ENCODE measurements at regions not wholly inside any gene's neighbourhood (a gene's known extent, or its start where the extent isn't known, plus 50 kb on each side); places are given as distances from the start of the nearest gene placed in this dataset.
"Not testable (repeated sequence)": the region's sequence is repeated elsewhere in the genome, so short reads cannot be mapped to it uniquely, and the experiment has no call there.

DNA sequence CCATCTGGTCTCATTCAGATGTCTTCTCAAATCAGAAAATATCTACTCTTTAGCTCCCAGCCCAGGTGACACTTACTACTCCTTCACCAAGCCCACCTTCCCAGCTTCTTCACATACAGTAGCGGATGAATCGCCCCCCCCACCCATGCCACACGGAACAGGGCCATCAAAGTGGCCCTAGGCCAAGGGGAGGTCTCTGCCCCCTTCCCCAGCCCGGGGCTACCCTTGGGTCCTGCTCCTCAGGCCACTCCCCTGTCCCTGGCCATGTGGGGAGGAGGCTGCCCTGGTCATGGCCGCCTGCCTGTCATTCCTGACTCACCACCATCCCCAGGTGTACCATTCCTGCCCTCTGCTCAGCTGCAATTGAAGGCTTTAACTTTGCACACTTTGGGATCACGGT, 142.8 kb downstream of the NECTIN1 start:
- no peak for DNase-seq (ENCODE audit: low read depth)
- H3K4me3 ChIP-seq (ENCODE audit: low read length): no peak overlapping the region
- H3K9me3 ChIP-seq (ENCODE audit: control insufficient read depth, low read length): no peaks in the 10 kb centered on the region
- no peak overlapping the region for H3K9ac ChIP-seq (ENCODE audit: low read length)
- H3K36me3 ChIP-seq (ENCODE audit: control insufficient read depth, insufficient read depth, low read length, severe bottlenecking): no peaks in the 10 kb centered on the region
- peaks cover 11% of the 10 kb centered on the region for H3K4me1 ChIP-seq (ENCODE audit: control insufficient read depth, insufficient read depth, low read length)
- H3K27me3 ChIP-seq (replicated peaks; ENCODE audit: control insufficient read depth, insufficient read depth, low read length): no peaks in the 10 kb centered on the region

DNA sequence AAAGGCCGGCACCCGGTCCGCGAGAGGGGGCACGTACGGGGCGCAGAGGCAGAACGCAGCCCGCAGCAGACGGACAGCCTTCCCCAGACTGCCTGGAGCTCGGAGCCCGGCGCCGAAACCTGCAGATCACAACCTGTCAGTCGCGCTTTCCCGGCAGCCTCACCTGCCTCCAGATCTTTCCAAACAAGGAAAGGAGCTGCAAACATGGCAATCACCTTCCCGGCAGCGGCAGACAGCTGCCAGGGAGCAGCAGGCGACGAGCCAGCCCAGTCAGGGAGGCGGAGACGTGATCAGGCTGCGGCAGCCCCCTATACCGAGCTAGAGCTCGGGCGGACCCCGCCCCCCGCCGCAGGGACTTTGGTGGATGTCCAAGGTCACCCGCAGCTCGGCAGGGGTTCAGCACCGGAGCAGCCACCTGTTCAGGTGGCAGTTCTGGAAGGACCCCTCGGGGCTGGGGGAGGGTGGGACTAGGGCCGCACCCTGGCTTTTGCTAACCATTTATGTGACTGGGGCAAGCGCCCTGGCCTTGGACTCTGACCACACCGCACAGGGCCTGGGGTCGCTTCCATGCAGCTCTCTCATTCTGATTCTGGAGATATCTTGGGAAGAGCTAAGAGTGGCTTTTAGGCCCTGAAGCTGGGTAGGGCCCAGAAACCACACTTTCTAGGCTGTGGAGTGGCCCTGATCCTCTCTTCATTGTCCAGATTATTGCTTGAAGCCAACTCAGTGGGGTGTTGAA, 143.8 kb downstream of the NECTIN1 start:
- DNase-seq (ENCODE audit: low read depth): no peak
- Histone ChIP-seq H3K9me3 (ENCODE audit: control insufficient read depth, low read length) (peaks cover 5% of the 10 kb centered on the region), H3K36me3 (ENCODE audit: control insufficient read depth, insufficient read depth, low read length, severe bottlenecking) (no peaks in the 10 kb centered on the region), H3K4me1 (ENCODE audit: control insufficient read depth, insufficient read depth, low read length) (peaks cover 11% of the 10 kb centered on the region), H3K4me3 (ENCODE audit: low read length) (peak overlapping the region; percentile 78), H3K27me3 (replicated peaks; ENCODE audit: control insufficient read depth, insufficient read depth, low read length) (no peaks in the 10 kb centered on the region), H3K9ac (ENCODE audit: low read length) (peak overlapping the region; percentile 81)

DNA sequence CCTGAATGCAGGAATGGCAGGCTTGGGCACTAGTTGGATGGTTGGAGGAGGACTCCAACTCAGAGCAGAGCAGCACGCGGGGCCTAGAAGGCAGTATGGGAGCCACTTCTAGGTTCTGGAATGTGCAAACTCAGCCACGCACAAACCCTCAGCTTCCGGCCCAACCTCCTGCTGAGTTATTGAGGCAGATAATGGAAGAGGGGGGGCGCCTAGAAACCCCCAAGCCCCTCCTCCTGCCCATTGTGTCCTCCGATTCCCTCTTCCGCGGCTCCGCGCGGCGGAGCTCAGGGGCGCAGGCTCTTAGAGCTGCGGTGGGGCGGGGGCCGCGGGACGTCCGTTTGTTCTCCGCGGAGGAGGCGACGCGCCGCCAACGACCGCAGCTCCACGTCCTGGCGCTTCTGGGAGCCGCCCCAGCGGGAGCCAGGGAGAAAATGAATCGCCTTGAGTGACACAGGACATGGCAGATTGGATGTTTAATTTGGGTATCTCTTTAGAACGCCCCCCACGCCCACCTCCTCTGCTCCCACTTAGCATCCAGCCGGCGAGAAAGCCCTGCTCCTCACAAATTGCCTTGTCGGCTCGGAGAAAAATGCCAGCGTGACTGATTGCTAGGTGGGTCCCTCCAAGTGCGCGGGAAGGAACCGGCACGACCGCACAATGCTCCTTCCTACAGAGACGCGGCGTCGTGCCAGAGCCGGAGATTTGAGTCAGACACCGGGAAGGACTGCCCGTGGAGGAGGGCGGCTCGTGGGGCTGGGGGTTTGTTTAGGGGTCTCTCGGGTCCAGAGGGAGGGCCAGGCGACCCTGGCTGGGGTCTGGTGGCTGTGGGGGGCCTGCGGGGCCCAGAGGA, 144.6 kb downstream of the NECTIN1 start:
- H3K36me3 ChIP-seq (ENCODE audit: control insufficient read depth, insufficient read depth, low read length, severe bottlenecking): no peaks in the 10 kb centered on the region
- H3K9ac ChIP-seq (ENCODE audit: low read length): peak overlapping the region; percentile 81
- peaks cover 11% of the 10 kb centered on the region for H3K4me1 ChIP-seq (ENCODE audit: control insufficient read depth, insufficient read depth, low read length)
- no peaks in the 10 kb centered on the region for H3K27me3 ChIP-seq (replicated peaks; ENCODE audit: control insufficient read depth, insufficient read depth, low read length)
- H3K9me3 ChIP-seq (ENCODE audit: control insufficient read depth, low read length): peaks cover 6% of the 10 kb centered on the region
- DNase-seq (ENCODE audit: low read depth): peak; percentile 70
- H3K4me3 ChIP-seq (ENCODE audit: low read length): peak overlapping the region; percentile 78

DNA sequence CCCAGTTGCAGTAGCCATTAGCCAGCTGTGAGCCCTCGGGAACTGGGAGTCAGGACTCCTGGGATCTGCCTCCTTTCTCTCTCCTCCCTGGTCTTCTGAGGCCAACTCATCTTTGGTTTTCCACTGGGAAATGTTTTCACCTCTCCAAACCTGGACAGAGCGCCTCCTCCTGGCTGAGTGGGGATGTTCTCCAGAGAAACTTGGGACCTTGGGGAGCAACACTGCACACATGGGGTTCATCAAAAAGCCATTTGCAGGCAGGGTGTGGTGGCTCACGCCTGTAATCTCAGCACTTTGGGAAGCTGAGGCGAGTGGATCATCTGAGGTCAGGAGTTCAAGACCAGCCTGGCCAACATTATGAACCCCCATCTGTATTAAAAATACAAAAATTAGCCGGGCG, 145.4 kb downstream of the NECTIN1 start:
- H3K9me3 ChIP-seq (ENCODE audit: control insufficient read depth, low read length): peaks cover 6% of the 10 kb centered on the region
- H3K27me3 ChIP-seq (replicated peaks; ENCODE audit: control insufficient read depth, insufficient read depth, low read length): no peaks in the 10 kb centered on the region
- peaks cover 11% of the 10 kb centered on the region for H3K4me1 ChIP-seq (ENCODE audit: control insufficient read depth, insufficient read depth, low read length)
- H3K36me3 ChIP-seq (ENCODE audit: control insufficient read depth, insufficient read depth, low read length, severe bottlenecking): no peaks in the 10 kb centered on the region
- no peak overlapping the region for H3K9ac ChIP-seq (ENCODE audit: low read length)
- no peak overlapping the region for H3K4me3 ChIP-seq (ENCODE audit: low read length)
- no peak for DNase-seq (ENCODE audit: low read depth)

DNA sequence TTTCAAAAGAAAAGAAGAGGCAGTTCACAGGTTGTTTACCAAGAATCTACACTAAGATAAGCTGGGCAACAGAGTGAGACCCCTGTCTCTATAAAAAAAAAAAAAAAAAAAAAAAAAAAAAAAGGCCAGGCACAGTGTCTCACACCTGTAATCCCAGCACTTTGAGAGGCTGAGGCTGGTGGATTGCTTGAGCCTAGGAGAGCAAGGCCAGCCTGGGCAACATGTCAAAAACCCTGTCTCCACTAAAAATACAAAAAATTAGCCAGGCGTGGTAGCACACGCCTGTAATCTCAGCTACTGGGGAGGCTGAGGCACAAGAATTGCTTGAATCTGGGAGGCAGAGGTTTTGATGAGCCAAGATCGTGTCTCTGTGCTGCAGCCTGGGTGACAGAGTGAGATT, 147.6 kb downstream of the NECTIN1 start:
- peaks cover 11% of the 10 kb centered on the region for H3K4me1 ChIP-seq (ENCODE audit: control insufficient read depth, insufficient read depth, low read length)
- H3K4me3 ChIP-seq (ENCODE audit: low read length); DNase-seq (ENCODE audit: low read depth); H3K9me3 ChIP-seq (ENCODE audit: control insufficient read depth, low read length); H3K9ac ChIP-seq (ENCODE audit: low read length); H3K27me3 ChIP-seq (replicated peaks; ENCODE audit: control insufficient read depth, insufficient read depth, low read length); H3K36me3 ChIP-seq (ENCODE audit: control insufficient read depth, insufficient read depth, low read length, severe bottlenecking): not testable (repeated sequence)

DNA sequence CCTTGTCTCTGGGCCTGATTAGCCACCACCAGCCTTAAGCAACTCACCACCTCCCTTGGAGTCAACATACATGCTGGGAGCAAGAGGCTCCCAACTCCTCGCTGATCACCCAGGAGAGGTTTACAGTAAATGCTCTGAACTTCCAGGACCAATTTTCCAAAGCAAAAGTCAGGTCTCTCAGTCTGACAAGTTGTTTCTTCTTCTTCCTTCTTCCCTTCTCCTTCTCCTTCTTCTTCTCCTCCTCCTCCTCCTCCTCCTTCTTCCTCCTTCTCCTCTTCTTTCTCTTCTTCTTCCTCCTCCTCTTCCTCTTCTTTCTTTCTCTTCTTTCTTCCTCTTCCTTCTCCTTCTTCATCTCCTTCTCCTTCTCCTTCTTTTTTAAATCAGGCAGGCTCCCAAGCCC, 148.2 kb downstream of the NECTIN1 start:
- H3K9ac ChIP-seq (ENCODE audit: low read length): no peak overlapping the region

DNA sequence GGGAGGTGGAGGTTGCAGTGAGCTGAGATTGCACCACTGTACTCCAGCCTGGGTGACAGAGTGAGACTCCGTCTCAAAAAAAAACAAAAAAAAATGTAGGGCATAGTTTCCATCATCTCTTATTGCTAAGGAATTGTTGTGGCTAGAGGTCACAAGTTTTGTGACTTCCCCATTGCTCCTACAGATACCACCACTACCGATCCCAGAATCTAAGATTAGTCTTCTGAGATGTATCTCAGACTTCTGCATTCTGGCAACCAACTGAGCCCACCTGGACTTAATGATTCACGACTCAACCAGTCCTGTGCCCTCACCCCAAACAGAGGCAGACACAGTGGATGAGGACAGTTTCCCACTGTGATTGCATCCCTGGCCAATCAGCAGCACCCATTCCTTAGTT, 148.9 kb downstream of the NECTIN1 start:
- no peak for DNase-seq (ENCODE audit: low read depth)
- H3K9me3 ChIP-seq (ENCODE audit: control insufficient read depth, low read length): peaks cover 6% of the 10 kb centered on the region

More for the DNA sequence above, 148.2 kb downstream of the NECTIN1 start:
- peaks cover 11% of the 10 kb centered on the region for H3K4me1 ChIP-seq (ENCODE audit: control insufficient read depth, insufficient read depth, low read length)
- DNase-seq (ENCODE audit: low read depth): no peak
- no peaks in the 10 kb centered on the region for H3K36me3 ChIP-seq (ENCODE audit: control insufficient read depth, insufficient read depth, low read length, severe bottlenecking)
- peaks cover 2% of the 10 kb centered on the region for H3K27me3 ChIP-seq (replicated peaks; ENCODE audit: control insufficient read depth, insufficient read depth, low read length)
- peaks cover 6% of the 10 kb centered on the region for H3K9me3 ChIP-seq (ENCODE audit: control insufficient read depth, low read length)
- no peak overlapping the region for H3K4me3 ChIP-seq (ENCODE audit: low read length)

DNA sequence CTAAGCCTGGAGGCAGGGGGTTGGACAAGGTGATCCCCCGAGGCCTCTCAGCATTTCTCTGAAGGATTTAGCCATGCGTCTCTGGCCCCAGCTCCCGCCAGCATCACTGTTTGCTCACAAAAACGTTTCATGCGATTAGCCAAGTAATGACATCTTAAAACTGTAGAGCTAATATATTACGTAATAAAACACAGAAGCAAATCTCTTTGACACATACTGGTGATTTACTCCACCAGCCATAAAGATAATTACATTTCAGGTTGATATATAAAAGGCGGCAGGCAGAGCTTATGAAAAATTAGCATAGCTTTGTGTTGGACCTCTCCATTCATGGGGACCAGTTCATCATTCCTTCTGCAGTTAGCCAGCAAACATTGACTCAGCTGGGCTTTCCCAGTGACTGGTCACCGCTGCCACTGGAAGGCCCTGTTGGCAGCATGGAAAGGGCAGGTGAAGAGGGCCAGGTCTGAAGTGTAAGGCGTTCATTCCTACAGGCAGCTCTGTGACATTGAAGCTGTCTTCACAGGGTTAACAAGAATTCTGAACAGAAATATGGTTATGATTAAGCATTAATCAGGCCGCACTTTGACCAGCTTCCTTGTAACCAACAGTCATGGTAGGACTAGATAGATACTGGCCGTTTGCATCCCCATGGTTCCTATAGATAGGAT, 150.3 kb downstream of the NECTIN1 start:
- no peak overlapping the region for H3K9ac ChIP-seq (ENCODE audit: low read length)
- H3K9me3 ChIP-seq (ENCODE audit: control insufficient read depth, low read length): peaks cover 6% of the 10 kb centered on the region
- H3K27me3 ChIP-seq (replicated peaks; ENCODE audit: control insufficient read depth, insufficient read depth, low read length): peaks cover 6% of the 10 kb centered on the region
- no peak for DNase-seq (ENCODE audit: low read depth)
- no peaks in the 10 kb centered on the region for H3K4me1 ChIP-seq (ENCODE audit: control insufficient read depth, insufficient read depth, low read length)
- H3K36me3 ChIP-seq (ENCODE audit: control insufficient read depth, insufficient read depth, low read length, severe bottlenecking): no peaks in the 10 kb centered on the region
- no peak overlapping the region for H3K4me3 ChIP-seq (ENCODE audit: low read length)

More for the DNA sequence above, 148.9 kb downstream of the NECTIN1 start:
- Histone ChIP-seq H3K4me1 (ENCODE audit: control insufficient read depth, insufficient read depth, low read length) (peaks cover 11% of the 10 kb centered on the region), H3K9ac (ENCODE audit: low read length) (no peak overlapping the region), H3K4me3 (ENCODE audit: low read length) (no peak overlapping the region), H3K27me3 (replicated peaks; ENCODE audit: control insufficient read depth, insufficient read depth, low read length) (peaks cover 4% of the 10 kb centered on the region), H3K36me3 (ENCODE audit: control insufficient read depth, insufficient read depth, low read length, severe bottlenecking) (no peaks in the 10 kb centered on the region)

DNA sequence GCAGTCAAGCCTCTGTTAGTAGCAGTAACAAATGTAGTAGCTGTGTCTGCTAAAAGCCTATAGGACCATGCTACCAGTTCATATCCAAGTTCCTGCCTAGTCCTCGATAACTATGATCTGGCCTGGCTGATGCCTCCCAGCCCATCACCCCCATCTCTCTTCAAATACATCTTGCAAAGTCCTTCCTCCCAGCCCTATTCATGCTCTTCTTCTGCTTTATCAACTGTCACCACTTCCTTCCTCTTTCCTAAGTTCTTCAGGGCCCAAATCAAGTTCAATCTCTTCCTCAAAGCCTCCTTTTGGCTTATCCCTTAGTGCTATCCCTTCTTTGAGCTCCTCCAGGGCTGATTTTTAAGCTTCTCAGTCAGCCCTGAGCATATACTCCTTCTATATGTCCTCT, 150.9 kb upstream of the THY1 start:
- H3K4me3 ChIP-seq (ENCODE audit: low read length): no peak overlapping the region
- H3K9ac ChIP-seq (ENCODE audit: low read length): no peak overlapping the region
- peaks cover 2% of the 10 kb centered on the region for H3K4me1 ChIP-seq (ENCODE audit: control insufficient read depth, insufficient read depth, low read length)
- peaks cover 10% of the 10 kb centered on the region for H3K27me3 ChIP-seq (replicated peaks; ENCODE audit: control insufficient read depth, insufficient read depth, low read length)
- H3K36me3 ChIP-seq (ENCODE audit: control insufficient read depth, insufficient read depth, low read length, severe bottlenecking): no peaks in the 10 kb centered on the region
- no peak for DNase-seq (ENCODE audit: low read depth)
- H3K9me3 ChIP-seq (ENCODE audit: control insufficient read depth, low read length): no peaks in the 10 kb centered on the region

DNA sequence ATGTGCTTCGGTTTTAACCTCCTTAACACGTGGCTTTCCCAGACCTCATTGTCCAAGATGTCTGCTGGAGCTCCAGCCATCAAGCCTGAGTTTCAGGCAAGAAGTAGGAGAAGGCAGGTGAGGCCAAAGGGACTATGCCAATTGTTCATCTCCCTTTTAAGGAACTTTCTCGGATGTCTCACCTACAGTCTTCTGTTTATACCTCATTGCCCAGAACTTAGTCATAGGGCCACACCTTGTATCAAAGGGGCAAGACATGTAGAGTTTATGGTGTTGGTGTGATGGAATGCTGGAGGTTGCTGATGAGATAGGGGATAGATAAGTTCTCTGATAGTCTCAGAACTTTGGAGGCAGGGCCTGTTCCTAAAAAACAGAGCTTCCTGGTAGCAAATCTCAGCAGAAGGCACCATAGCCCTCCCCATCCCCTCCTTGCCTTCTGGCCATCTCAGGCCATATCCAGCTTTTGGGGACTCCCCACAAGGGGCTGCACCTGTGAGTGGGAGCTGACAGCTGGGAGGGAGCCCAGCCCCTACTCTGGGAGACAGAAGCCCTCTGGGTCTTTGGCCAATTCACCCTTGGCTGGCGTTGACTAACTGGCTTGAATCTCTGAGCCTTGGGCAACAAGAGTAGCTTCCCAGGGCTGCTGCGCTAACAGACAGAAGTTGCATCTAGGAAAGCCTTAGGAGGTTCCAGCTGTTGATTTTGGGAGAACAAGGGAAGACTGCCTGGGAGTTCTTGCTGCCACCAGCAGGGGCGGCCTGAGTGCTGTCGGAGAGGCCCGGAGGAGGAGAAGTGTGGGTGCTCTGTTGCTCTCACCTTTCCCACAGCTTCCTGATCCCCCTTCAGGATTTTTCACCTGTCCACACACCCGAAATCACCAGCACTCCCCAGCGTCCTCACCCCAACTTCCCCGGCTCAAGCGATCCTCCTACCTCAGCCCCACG, 149.8 kb upstream of the THY1 start:
- no peak overlapping the region for H3K9ac ChIP-seq (ENCODE audit: low read length)
- no peak overlapping the region for H3K4me3 ChIP-seq (ENCODE audit: low read length)
- H3K36me3 ChIP-seq (ENCODE audit: control insufficient read depth, insufficient read depth, low read length, severe bottlenecking): no peaks in the 10 kb centered on the region
- H3K4me1 ChIP-seq (ENCODE audit: control insufficient read depth, insufficient read depth, low read length): peaks cover 12% of the 10 kb centered on the region
- peaks cover 10% of the 10 kb centered on the region for H3K27me3 ChIP-seq (replicated peaks; ENCODE audit: control insufficient read depth, insufficient read depth, low read length)
- no peak for DNase-seq (ENCODE audit: low read depth)
- no peaks in the 10 kb centered on the region for H3K9me3 ChIP-seq (ENCODE audit: control insufficient read depth, low read length)

Measured in adipocyte (in vitro differentiated cells).